Neural cell (in vitro differentiated cells): ENCODE measurements at regions not wholly inside any gene's neighbourhood (a gene's known extent, or its start where the extent isn't known, plus 50 kb on each side); places are given as distances from the start of the nearest gene placed in this dataset.

Experiments used
- H2AFZ ChIP-seq: fragments of 200-600, 300-800 bp; sonication (generic), shearing (Covaris generic); 2 replicates; pipeline ENCODE4 v1.6.0; 2014; ENCODE audit warnings: low read depth, mild to moderate bottlenecking, antibody characterized with exemption, low read length, moderate library complexity
- H3F3A ChIP-seq: fragments of 200-600 bp; shearing (Covaris generic); 2 replicates; pipeline ENCODE4 v1.6.1; 2016; ENCODE audit warnings: mild to moderate bottlenecking, moderate library complexity, mixed read lengths, antibody characterized with exemption, low read length; ENCODE audit not compliant: insufficient read depth, poor library complexity, severe bottlenecking
- H3K27ac ChIP-seq: fragments of 200-600, 300-800 bp; sonication (generic), shearing (Covaris generic); 2 replicates; pipeline ENCODE4 v1.5.1; 2014; ENCODE audit warnings: mild to moderate bottlenecking, low read length, moderate library complexity
- H3K27me3 ChIP-seq: fragments of 300-800, 200-600 bp; sonication (generic), shearing (Covaris generic); 2 replicates; pipeline ENCODE4 v1.6.0; 2014; ENCODE audit warnings: mild to moderate bottlenecking, low read depth, low read length, moderate library complexity; ENCODE audit not compliant: insufficient read depth
- H3K36me3 ChIP-seq: fragments of 300-800, 200-600 bp; sonication (generic), shearing (Covaris generic); 2 replicates; pipeline ENCODE4 v1.5.1; 2014; ENCODE audit warnings: mild to moderate bottlenecking, antibody characterized with exemption, low read length, moderate library complexity; ENCODE audit not compliant: insufficient read depth
- H3K4me2 ChIP-seq: fragments of 300-800, 200-600 bp; sonication (generic), shearing (Covaris generic); 2 replicates; pipeline ENCODE4 v1.6.0; 2014; ENCODE audit warnings: mild to moderate bottlenecking, low read length
- H3K4me3 ChIP-seq: fragments of 300-800, 200-600 bp; sonication (generic), shearing (Covaris generic); 2 replicates; pipeline ENCODE4 v1.5.1; 2014; ENCODE audit warnings: mild to moderate bottlenecking, low read length, moderate library complexity
- H3K79me2 ChIP-seq: fragments of 200-600 bp; shearing (Covaris generic); replicated peaks from 2 replicates; pipeline ENCODE4 v1.6.0; 2014; ENCODE audit warnings: mild to moderate bottlenecking, low read length, moderate library complexity; ENCODE audit not compliant: insufficient read depth
- H3K9ac ChIP-seq: fragments of 300-800, 200-600 bp; sonication (generic), shearing (Covaris generic); 2 replicates; pipeline ENCODE4 v1.6.1; 2016; ENCODE audit warnings: mild to moderate bottlenecking, low read length, mixed read lengths
- H3K9me2 ChIP-seq: fragments of 200-600 bp; shearing (Covaris generic); 2 replicates; pipeline ENCODE4 v1.6.1; 2016; ENCODE audit warnings: mild to moderate bottlenecking, low read length, mixed read lengths; ENCODE audit not compliant: insufficient read depth
- H3K9me3 ChIP-seq: fragments of 200-600, 300-800 bp; sonication (generic), shearing (Covaris generic); 2 replicates; pipeline ENCODE4 v1.6.1; 2016; ENCODE audit warnings: mild to moderate bottlenecking, mixed run types, low read length, moderate library complexity, mixed read lengths
- H4K20me1 ChIP-seq: fragments of 200-600 bp; shearing (Covaris generic); 2 replicates; pipeline ENCODE4 v1.6.1; 2016; ENCODE audit warnings: mild to moderate bottlenecking, mixed run types; ENCODE audit not compliant: insufficient read depth
- EP300 ChIP-seq: fragments of 450-650 bp; conservative IDR thresholded peaks from 2 replicates; pipeline ENCODE4 v1.6.1; 2014; ENCODE audit warnings: antibody characterized with exemption, mild to moderate bottlenecking, moderate library complexity; ENCODE audit not compliant: poor library complexity, severe bottlenecking
- EZH2 ChIP-seq: fragments of 200-600, 300-800 bp; shearing (Covaris generic), sonication (generic); IDR thresholded peaks from 2 replicates; pipeline ENCODE4 v1.6.1; 2014; ENCODE audit warnings: antibody characterized with exemption, low read length, borderline replicate concordance, mild to moderate bottlenecking; ENCODE audit not compliant: insufficient read depth, poor library complexity, severe bottlenecking
- MXI1 ChIP-seq: fragments of 450-650 bp; conservative IDR thresholded peaks from 2 replicates; pipeline ENCODE4 v1.6.1; 2014; ENCODE audit warnings: antibody characterized with exemption, mild to moderate bottlenecking; ENCODE audit not compliant: poor library complexity, severe bottlenecking
- POLR2AphosphoS5 ChIP-seq: IDR thresholded peaks from 2 replicates; pipeline ENCODE4 v1.6.1; 2012
- RAD21 ChIP-seq: fragments of 450-650 bp; conservative IDR thresholded peaks from 2 replicates; pipeline ENCODE4 v1.6.1; 2014; ENCODE audit warnings: antibody characterized with exemption, mild to moderate bottlenecking, moderate library complexity
- SMC3 ChIP-seq: fragments of 450-650 bp; conservative IDR thresholded peaks from 2 replicates; pipeline ENCODE4 v1.6.1; 2014; ENCODE audit warnings: antibody characterized with exemption, mild to moderate bottlenecking, moderate library complexity; ENCODE audit not compliant: poor library complexity
- TAF1 ChIP-seq: IDR thresholded peaks from 2 replicates; pipeline ENCODE4 v1.6.1; 2012; ENCODE audit warnings: low read depth
- TF ChIP-seq, protein P1 (sequence below): IDR thresholded peaks from 2 replicates; pipeline ENCODE4 v1.6.1; 2012; ENCODE audit warnings: borderline replicate concordance
- TF ChIP-seq, protein P2 (sequence below): fragments of 450-650 bp; IDR thresholded peaks from 2 replicates; pipeline ENCODE4 v1.5.1; 2014; ENCODE audit warnings: antibody characterized with exemption, mild to moderate bottlenecking, moderate library complexity; ENCODE audit not compliant: poor library complexity, severe bottlenecking

DNA sequence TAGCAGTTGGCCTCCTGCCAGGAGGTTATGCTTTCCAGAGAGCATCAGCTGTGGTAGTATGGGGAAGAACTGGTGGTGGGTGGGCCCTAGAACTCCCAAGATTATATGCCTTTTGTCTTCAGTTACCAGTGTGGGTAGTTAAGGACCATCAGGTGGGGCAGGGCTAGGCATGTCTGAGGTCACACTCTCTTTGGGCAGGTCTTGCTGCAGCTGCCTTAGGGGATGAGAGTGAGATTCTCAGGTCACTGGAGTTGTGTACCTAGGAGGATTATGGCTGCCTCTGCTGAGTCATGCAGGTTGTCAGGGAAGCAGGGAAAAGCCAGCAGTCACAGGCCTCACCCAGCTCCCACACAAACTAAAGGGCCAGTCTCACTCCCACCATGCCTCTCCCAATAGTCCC is 172.9 kb upstream of the GYPA start:
- Histone ChIP-seq H3K27ac (no peak overlapping the region), H3K79me2 (no peaks in the 10 kb centered on the region), H3K9me2 (no peaks in the 10 kb centered on the region)

DNA sequence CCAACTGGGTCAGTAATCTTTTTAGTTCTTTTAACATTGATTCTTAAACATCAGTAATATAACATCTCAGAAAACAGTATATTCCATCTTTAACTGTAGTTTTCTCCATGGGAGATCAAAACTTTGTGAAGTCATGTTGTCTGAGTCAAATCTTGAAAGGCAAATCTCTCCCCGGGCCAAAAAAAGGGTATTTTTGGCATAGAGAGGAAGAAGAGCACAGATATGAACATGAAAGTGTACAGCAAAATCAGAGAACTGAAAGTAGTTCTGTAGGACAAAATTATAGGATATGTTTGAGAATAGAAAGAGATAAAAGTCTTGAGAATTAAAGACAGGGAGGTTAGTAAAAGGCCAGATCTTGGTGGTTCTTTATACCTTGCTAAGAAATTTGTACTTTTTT is 176.4 kb upstream of the GYPA start:
- Histone ChIP-seq H3K4me2 (no peak overlapping the region), H3K9me2 (no peaks in the 10 kb centered on the region), H2AFZ (no peak overlapping the region), H3K9ac (no peak overlapping the region), H3K27ac (no peak overlapping the region), H3K36me3 (no peaks in the 10 kb centered on the region), H3K27me3 (no peaks in the 10 kb centered on the region), H4K20me1 (no peaks in the 10 kb centered on the region), H3K4me3 (no peak overlapping the region), H3F3A (no peaks in the 10 kb centered on the region), H3K79me2 (no peaks in the 10 kb centered on the region), H3K9me3 (no peaks in the 10 kb centered on the region)
- TF ChIP-seq POLR2AphosphoS5 (no peak), TAF1 (no peak), SMC3 (no peak), MXI1 (no peak), RAD21 (no peak), EZH2 (no peak), EP300 (no peak)
- TF ChIP-seq, protein P1, sequence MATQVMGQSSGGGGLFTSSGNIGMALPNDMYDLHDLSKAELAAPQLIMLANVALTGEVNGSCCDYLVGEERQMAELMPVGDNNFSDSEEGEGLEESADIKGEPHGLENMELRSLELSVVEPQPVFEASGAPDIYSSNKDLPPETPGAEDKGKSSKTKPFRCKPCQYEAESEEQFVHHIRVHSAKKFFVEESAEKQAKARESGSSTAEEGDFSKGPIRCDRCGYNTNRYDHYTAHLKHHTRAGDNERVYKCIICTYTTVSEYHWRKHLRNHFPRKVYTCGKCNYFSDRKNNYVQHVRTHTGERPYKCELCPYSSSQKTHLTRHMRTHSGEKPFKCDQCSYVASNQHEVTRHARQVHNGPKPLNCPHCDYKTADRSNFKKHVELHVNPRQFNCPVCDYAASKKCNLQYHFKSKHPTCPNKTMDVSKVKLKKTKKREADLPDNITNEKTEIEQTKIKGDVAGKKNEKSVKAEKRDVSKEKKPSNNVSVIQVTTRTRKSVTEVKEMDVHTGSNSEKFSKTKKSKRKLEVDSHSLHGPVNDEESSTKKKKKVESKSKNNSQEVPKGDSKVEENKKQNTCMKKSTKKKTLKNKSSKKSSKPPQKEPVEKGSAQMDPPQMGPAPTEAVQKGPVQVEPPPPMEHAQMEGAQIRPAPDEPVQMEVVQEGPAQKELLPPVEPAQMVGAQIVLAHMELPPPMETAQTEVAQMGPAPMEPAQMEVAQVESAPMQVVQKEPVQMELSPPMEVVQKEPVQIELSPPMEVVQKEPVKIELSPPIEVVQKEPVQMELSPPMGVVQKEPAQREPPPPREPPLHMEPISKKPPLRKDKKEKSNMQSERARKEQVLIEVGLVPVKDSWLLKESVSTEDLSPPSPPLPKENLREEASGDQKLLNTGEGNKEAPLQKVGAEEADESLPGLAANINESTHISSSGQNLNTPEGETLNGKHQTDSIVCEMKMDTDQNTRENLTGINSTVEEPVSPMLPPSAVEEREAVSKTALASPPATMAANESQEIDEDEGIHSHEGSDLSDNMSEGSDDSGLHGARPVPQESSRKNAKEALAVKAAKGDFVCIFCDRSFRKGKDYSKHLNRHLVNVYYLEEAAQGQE, result no peak
- TF ChIP-seq, protein P2, sequence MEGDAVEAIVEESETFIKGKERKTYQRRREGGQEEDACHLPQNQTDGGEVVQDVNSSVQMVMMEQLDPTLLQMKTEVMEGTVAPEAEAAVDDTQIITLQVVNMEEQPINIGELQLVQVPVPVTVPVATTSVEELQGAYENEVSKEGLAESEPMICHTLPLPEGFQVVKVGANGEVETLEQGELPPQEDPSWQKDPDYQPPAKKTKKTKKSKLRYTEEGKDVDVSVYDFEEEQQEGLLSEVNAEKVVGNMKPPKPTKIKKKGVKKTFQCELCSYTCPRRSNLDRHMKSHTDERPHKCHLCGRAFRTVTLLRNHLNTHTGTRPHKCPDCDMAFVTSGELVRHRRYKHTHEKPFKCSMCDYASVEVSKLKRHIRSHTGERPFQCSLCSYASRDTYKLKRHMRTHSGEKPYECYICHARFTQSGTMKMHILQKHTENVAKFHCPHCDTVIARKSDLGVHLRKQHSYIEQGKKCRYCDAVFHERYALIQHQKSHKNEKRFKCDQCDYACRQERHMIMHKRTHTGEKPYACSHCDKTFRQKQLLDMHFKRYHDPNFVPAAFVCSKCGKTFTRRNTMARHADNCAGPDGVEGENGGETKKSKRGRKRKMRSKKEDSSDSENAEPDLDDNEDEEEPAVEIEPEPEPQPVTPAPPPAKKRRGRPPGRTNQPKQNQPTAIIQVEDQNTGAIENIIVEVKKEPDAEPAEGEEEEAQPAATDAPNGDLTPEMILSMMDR, result no peak

More for the DNA sequence above, 172.9 kb upstream of the GYPA start:
- Histone ChIP-seq H3K9me3 (no peaks in the 10 kb centered on the region), H4K20me1 (no peaks in the 10 kb centered on the region), H3K4me3 (no peak overlapping the region), H2AFZ (no peak overlapping the region), H3K36me3 (no peaks in the 10 kb centered on the region), H3K27me3 (no peaks in the 10 kb centered on the region), H3F3A (no peaks in the 10 kb centered on the region), H3K4me2 (no peak overlapping the region), H3K9ac (no peak overlapping the region)
- TF ChIP-seq EZH2 (no peak), POLR2AphosphoS5 (no peak), MXI1 (no peak), RAD21 (no peak), TAF1 (no peak), EP300 (no peak), SMC3 (no peak)
- TF ChIP-seq, protein P2, result no peak
- TF ChIP-seq, protein P1, result no peak
